ENCODE measurements at regions not wholly inside any gene's neighbourhood (a gene's known extent, or its start where the extent isn't known, plus 50 kb on each side); places are given as distances from the start of the nearest gene placed in this dataset.

DNA sequence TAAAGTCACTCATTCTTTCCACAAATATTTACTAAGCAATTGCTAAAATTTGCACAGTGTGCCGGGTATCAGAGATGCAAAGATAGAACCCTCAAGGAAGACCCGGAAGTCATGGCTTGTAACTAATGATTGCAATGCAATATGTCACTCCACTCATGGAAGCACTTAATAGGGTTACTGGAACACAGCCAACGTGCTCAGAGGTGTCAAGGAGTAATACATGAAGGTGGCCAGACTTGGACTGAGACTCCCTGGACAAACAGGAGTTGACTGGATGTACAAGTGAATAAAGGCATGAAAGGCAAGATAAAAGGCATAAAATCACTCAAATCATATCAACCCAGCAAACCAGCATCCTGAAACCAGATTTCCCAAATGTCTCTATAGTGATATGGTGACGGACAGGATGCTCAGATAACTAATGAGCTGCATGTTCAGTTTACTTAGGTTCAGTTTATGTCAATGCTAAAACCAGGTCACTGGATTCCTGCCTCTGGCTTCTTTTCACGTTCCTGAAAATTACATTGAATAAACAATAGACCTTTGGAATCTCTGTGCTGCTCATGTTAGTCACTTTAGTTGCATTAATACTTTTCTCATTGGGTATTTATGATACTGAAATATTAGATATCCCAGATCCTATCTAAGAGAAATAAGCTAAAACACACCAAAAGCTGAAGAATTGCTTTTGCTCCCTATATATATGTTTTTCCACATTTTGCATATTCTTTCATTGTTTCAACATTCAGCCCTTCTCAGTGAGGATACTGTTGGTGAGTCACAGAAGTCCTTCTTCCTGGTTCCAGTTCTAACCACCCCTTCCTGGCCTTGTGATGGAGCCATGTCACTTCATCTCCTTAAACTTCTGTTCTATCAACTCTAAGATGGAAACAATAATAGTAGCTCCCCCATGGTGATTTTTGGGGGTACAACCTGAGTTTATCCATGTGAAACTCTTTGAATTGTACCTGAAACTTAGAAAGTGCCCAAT is 688.9 kb upstream of the ID2 start:
- no peak for DNase-seq (ENCODE audit: low read depth)
- no peak overlapping the region for H3K4me3 ChIP-seq (ENCODE audit: low read length)
- TF ChIP-seq, protein P1, sequence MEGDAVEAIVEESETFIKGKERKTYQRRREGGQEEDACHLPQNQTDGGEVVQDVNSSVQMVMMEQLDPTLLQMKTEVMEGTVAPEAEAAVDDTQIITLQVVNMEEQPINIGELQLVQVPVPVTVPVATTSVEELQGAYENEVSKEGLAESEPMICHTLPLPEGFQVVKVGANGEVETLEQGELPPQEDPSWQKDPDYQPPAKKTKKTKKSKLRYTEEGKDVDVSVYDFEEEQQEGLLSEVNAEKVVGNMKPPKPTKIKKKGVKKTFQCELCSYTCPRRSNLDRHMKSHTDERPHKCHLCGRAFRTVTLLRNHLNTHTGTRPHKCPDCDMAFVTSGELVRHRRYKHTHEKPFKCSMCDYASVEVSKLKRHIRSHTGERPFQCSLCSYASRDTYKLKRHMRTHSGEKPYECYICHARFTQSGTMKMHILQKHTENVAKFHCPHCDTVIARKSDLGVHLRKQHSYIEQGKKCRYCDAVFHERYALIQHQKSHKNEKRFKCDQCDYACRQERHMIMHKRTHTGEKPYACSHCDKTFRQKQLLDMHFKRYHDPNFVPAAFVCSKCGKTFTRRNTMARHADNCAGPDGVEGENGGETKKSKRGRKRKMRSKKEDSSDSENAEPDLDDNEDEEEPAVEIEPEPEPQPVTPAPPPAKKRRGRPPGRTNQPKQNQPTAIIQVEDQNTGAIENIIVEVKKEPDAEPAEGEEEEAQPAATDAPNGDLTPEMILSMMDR (conservative IDR thresholded peaks at IDR 0.05; ENCODE audit: low read depth, low read length), result no peak

DNA sequence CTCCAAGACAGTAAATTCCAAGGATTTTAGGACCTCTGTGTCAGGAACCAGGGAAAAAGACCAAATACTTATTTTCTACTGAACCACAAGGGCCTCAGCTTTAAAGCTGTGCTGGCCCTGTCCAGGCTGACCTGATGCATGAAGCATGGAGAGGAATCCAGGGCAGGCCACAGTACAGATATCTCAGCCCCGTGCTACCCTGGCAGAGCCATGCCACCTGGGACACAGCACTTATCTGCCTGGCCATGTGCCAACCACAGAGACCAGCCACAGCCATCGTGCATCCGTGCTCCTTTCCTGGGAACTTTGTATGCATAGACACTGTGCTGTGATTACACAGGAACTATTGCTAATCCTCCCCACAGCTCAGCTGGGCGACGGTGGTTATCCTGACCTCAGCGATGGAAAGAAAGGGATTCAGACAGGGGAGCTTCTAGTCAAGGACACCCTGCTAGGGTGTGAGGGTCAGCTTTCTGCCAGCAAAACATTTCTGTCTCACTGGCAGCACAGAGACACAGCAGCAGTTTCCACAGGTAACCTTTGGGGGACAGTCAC is 687.4 kb upstream of the ID2 start:
- no peak for DNase-seq (ENCODE audit: low read depth)
- TF ChIP-seq, protein P1 (conservative IDR thresholded peaks at IDR 0.05; ENCODE audit: low read depth, low read length), result no peak
- H3K4me3 ChIP-seq (ENCODE audit: low read length), result no peak overlapping the region

DNA sequence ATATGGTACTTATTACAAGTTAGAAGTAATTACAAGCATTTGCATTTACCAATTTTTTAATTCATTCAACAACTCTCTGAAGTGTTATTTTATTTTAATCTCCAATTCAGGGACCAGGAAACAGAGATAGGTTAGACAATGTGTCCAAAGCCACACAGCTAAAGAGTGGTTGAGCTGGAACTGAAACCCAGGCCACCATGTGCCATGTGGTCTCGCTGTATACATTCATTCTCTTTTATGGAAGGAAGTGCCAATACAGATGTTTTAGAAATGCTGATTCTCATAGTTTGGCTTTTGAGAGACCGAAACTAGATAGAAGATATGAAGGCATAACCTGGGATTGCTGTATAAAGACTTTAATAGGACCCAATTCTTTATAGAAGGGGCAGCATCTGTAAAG is 684.6 kb upstream of the ID2 start:
- TF ChIP-seq, protein P1 (conservative IDR thresholded peaks at IDR 0.05; ENCODE audit: low read depth, low read length), result no peak
- DNase-seq (ENCODE audit: low read depth), result no peak
- H3K4me3 ChIP-seq (ENCODE audit: low read length), result no peak overlapping the region

DNA sequence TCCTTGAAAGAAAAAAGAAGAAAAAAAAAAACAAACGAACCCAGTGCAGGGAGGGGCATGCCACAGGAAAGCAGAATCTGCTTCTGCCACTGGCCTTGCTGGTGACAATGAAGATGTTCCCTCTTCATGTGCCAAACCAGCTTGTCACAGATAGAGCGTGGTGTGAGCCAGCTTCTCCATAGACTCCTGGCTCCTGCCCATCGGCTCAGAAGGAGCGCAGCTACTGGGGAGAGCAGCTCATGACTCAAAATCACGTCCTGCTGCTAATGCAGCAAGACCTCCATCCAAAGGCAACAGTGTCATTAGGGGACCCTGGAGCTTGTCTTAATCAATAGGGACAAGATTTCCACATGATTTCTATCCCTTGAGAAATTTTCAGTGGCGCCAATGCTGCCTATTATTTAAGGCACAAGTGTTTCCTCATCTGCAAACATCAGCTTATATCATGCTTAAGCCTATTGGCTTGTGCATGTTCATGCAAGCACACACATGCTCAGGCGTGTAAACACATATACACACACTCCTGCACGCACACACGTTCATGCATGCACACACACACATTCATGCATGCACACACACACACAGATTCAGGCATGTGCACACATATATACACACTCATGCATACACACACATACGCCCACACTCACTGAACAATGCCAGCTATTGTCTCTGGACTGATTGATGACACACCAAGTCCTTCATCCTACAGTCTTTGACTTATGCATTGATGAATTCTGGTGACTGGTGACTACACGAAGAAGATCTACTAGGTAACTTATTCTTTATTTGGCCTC is 682.0 kb upstream of the ID2 start:
- DNase-seq (ENCODE audit: low read depth), result no peak
- TF ChIP-seq, protein P1 (conservative IDR thresholded peaks at IDR 0.05; ENCODE audit: low read depth, low read length), result no peak
- H3K4me3 ChIP-seq (ENCODE audit: low read length), result no peak overlapping the region

DNA sequence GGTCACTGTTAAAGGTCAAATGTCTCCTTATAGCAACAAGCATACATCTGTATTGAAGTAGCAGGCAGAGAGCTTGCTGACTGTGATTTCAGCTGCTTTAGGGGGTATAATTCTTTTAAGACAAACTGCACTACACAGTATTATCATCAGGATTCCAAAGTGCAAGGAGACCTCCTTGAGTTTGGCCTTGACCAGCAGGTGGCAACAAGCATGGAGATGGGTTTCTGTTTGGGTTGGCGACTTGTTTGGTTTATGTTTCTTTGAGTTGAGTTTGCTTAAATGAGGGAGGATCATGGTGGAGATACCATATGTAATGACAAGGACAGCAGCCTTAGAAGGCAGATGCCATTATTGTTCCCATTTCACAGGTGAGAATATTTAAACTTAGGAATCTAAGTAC is 681.0 kb upstream of the ID2 start:
- no peak overlapping the region for H3K4me3 ChIP-seq (ENCODE audit: low read length)
- TF ChIP-seq, protein P1 (conservative IDR thresholded peaks at IDR 0.05; ENCODE audit: low read depth, low read length), result peak; percentile 27
- no peak for DNase-seq (ENCODE audit: low read depth)

DNA sequence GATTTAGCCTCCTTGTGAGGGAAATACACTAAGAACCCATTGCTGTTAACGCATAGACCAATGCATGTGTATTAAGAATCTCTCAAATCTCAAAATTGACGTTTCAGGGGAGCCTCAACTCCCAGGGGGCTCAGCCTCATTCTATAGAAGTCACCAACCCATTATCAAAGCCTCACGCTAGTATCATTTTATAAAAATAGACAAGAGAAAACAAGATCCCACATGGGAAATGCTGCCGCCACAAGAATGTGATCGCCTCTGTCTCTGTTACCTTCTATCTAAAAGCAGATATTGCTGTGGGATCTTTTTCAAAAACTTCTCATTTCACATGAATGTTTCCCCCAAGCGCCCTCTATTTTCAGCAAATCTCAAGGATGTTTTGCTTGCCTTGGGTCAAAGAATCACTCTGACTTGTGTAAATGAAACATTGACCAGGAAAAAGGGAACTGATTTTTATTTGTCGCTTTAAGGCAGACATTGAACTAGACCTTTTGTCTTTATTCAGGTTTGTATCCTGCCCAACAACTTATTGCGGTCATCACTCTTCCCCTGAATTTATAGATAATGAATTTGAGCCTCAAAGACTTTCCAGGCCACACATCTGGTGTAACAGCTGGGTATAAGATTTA is 679.0 kb upstream of the ID2 start:
- DNase-seq (ENCODE audit: low read depth), result no peak
- H3K4me3 ChIP-seq (ENCODE audit: low read length), result no peak overlapping the region
- TF ChIP-seq, protein P1 (conservative IDR thresholded peaks at IDR 0.05; ENCODE audit: low read depth, low read length), result no peak

Measured in retinal pigment epithelial cell (primary cell).